ENCODE measurements at regions not wholly inside any gene's neighbourhood (a gene's known extent, or its start where the extent isn't known, plus 50 kb on each side); places are given as distances from the start of the nearest gene placed in this dataset.
A peak's percentile ranks its signal among the peaks of the same experiment; 100 is the strongest.

DNA sequence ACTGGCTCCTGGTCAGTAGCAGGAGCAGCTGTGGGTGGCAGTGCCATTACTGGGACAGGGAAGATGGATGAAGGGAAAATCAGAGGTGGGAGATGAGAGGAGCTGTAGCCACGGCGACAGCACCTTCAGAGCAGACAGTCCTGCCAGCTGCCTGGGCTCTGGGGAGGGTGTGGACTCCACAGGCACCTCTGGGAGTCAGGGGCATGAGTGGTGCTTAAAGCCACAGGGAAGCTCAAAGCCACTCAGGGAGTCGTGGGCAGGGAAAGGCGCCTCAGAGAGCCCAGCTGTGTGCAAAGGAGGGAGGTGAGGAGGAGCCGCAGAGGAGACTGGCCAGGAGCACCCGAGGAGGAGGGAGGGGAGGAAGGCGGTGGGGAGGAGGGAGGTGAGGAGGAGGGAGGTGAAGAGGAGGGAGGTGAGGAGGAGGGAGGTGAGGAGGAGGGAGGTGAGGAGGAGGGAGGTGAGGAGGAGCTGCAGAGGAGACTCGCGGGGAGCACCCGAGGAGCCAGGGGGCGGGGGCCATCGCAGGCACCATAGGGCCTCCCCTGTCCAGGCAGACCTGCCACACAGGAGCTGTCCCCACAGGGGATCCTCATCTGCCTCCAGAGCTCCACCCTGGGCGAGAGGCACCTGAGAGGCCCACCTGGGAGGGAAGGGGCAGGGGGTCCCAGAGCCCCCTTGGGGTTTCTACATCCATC lies 977.6 kb downstream of the BRD1 start:
- no peak for DNase-seq

- no peak for DNase-seq
Observed at GRCh38 chr22:48849219-48849912, 978.3 kb downstream of the BRD1 start.

GRCh38 chr22:48846200-48846599 lies 981.5 kb downstream of the BRD1 start:
- no peak for DNase-seq

DNA sequence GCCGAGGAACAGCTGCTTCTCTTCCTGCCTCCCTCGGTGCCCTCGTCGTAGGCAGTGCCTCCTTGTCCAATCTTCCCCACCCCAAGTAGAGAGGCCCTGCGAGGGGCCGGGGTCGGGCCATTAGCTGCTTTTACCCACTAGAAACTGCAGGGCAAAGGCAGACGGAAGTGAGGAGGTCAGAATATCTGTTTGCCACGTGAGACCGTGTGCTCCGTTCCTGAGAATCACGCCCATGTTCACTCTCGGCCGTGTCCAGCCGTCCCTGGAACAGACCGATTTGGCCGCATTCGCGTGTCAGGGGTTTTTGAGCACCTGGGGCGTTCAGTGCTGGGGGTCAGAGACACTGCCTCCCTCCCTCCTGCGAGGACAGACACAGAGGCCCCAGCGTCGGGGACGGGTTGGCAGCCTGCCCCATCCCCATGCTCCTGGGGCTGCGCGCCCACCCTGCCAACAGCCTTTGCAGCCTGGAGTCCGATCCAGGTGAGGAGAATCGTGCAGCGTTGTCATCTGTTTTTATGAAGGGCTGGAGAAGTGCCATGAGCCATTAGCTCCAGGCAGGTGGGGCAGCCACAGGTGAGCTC lies 982.2 kb downstream of the BRD1 start:
- no peak for DNase-seq

DNA sequence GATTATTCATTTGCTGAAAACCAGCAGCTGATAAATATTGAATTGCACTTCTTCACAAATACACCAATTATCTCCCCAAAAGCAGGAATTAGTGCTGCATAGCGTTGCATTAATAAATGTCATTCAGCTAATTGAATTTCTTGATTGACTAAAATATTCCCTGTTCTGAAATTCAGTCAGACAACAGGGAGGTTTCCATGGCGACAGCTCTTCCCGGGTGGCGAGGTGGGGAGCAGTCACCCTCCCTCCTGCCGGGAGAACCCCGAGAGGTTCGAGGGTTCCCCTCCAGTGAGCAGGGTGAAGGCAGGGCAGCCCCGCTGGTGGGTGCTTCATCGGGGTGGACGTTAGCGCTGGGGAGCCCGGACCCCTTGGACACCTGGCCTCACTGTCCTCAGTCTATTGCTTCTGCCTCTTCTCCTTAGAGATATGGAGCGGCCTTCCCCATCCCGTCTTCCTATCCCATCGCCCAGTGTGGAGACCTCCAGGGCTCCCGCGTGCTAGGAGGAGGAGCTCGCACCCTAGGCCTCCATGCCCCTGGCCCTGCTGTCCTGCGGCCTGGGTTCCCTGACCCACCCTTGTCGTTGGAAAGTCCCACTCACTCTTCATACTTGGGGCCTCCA lies 983.5 kb downstream of the BRD1 start:
- DNase-seq, result no peak

GRCh38 chr22:48843640-48844039 lies 984.0 kb downstream of the BRD1 start:
- no peak for DNase-seq

DNA sequence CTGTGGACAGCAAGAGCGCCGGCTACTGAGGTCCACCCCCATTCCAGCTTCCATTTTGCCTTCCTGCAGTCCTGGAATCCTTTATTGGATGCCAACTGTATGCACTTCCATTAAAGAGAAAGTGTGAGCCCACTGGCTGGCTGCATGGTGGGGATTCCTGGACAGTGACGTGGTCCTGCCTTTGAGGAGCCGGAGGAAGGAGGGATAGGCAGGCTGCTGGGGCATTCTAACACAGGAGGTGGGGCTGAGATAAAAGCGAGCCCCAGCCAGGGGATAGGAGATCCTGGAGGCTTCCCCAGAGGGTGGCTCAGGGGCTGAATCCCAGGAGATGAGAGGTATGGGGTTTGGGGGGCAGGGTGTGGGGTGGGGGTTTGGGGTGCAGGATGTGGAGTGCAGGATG lies 984.7 kb downstream of the BRD1 start:
- DNase-seq, result no peak

- DNase-seq, result no peak
Observed at GRCh38 chr22:48842583-48842945, 985.1 kb downstream of the BRD1 start.

- no peak for DNase-seq
Observed at GRCh38 chr22:48841881-48842582, 985.6 kb downstream of the BRD1 start.

- no peak for DNase-seq
Observed at GRCh38 chr22:48840112-48840949, 987.3 kb downstream of the BRD1 start.

GRCh38 chr22:48838846-48839730 lies 988.6 kb downstream of the BRD1 start:
- no peak for DNase-seq

GRCh38 chr22:48838376-48838775 lies 989.3 kb downstream of the BRD1 start:
- no peak for DNase-seq

- DNase-seq, result no peak
Observed at GRCh38 chr22:48837341-48837935, 990.2 kb downstream of the BRD1 start.

DNA sequence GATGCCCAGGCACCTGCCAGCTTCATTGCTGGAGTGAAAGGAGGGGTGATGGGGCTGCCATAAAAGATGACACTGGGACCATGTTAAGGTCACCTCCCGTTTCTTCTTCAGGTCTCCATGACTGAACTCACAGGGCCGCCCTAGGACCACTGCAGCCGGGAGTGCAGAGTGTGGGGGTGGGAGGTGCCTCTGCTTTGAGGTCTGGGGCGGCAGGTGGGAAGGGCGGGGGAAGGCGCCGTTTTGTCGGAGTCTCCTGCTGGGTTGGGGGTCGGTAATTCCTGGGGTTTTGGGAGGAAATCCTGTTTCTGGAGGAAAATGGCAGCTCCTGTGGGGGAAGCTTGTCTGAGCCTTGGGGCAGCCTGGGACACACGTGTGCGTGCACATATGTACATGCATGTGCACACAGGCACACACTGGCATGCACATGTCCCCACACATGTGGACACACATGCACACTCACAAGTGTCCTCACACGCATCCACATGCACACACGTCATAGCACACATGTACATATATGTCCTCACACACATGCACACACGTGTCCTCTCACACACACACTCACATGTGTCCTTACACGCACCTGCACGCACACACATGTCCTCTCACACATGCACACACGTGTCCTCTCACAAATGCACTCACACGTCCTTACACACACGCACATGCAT lies 990.9 kb downstream of the BRD1 start:
- no peak for DNase-seq

DNA sequence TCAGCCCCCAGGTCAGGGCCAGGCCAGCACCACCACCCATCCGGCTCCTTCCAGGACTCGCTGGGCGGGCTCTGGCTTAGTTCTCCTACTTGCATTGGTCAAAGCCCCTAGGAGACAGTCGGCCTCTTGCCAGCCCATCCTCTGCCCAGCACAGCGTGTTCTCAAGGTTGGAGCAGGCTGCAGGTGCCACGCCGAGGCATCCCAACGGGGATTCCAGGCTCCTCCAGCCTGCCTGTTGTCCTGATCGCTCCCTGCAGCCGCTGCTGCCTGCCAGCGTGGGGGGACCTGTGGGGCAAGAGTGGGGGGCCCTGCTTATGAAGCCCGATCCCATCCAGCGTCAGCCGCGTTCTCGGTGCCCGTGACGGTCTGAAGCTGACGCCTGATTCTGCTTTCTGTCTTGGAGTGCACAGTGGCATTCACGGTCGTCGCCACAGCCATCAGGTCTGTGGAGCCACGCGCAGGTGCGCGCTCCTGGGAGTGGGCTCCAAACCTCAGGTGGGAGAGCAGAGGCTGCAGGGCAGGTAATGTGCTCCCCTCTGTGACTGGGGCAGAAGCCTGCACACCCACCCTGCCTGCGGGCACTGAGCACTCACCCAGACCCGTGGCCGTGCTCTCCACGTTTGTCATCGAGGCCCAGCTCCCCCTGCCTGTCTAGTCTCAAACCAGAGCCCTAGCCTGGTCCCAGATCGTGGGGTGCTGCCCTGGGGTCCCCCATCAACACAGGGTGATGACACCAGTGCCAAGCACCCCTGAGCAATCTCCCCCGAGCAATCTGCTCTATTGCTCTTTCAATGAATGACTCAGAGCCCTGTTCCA lies 991.6 kb downstream of the BRD1 start:
- DNase-seq, result no peak

DNA sequence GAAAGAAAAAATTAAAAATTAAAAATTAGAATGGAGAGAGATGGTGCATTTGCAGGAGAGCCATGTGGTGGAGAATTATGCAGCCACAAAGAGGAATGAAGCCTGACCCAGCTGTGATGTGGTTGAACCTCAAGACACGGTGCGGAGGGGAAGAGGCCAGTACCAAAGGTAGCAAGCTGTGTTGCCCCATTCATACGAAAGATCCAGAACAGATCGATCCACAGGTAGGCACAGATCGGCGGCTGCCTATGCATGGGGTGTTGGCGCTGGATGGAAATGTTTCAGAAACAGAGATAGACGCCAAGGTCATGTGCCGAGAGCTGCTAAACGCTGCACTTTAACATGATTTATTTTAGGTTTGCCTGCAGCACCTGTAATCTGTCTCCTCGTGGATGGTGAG lies 992.3 kb downstream of the BRD1 start:
- DNase-seq, result no peak

DNA sequence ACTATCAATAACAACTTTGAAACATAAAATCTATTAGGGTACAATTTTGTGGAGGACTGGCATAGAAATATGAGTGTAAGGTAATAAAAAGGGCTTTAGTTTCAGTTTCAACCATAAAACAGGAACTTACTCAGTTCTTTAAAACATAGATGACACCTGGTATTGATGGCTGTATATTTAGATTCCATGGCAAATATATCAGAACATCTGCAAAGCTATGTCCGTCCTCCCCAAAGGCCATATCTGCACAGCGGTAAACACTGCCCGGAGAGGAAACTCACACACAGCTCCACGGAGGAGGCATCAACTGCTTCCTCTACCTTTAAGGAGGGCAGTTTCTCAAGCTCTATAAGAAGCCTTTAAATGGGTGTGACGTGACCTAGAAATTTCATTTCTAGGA lies 993.3 kb downstream of the BRD1 start:
- no peak for DNase-seq

GRCh38 chr22:48832592-48832991 lies 995.1 kb downstream of the BRD1 start:
- peak; percentile 47 for DNase-seq

- DNase-seq, result no peak
Observed at GRCh38 chr22:48829908-48830307, 997.8 kb downstream of the BRD1 start.
